HG03442 (cell line): ENCODE measurements at regions not wholly inside any gene's neighbourhood (a gene's known extent, or its start where the extent isn't known, plus 50 kb on each side); places are given as distances from the start of the nearest gene placed in this dataset.
"Not testable (repeated sequence)": the region's sequence is repeated elsewhere in the genome, so short reads cannot be mapped to it uniquely, and the experiment has no call there.

ENCODE experiments used
- ATAC-seq: cut with Tn5 transposase; IDR thresholded peaks from one replicate; pipeline ENCODE4 v1.9.1; 2021; ENCODE audit warnings: mild to moderate bottlenecking, moderate library complexity; ENCODE audit not compliant: unreplicated experiment

DNA sequence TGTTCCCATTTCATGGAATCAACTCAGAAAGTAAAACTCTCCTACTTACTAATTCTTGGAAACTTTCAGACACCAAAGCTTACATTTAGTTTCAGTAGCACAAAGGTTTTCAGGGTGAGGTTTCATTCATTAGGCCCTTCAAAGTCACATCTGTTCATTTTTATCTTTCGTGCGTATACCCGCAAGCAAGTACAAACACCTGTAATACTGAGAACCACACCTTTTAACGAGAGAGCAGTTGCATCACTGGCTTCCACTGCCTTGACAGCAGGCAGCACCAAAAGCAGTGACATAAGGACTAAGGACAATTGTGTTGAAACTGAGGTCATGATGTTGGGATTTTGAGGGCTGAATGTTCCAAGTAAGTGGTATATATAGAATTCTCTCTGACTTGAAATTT is 60.5 kb downstream of the GOLGA6L22 start:
- ATAC-seq, result peak; percentile 80

DNA sequence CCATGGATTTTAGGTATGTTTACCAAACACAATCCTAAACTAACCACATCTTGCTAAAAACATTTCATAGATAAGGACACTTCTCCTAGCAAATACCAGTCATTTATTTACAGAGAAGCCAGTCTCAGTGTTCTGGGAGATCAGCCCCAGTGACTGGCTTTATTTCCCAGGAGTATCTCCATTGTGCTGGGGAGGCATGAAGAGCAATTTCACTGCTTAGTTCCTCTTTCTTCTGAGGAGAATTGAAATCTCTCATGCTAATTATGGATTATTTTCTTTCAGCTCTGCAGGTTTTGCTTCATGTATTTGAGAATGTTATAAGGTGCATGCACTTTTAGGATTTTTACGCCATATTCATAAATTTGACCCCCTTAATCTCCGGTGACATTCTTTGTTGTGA is 67.8 kb downstream of the GOLGA6L22 start:
- peak; percentile 41 for ATAC-seq

DNA sequence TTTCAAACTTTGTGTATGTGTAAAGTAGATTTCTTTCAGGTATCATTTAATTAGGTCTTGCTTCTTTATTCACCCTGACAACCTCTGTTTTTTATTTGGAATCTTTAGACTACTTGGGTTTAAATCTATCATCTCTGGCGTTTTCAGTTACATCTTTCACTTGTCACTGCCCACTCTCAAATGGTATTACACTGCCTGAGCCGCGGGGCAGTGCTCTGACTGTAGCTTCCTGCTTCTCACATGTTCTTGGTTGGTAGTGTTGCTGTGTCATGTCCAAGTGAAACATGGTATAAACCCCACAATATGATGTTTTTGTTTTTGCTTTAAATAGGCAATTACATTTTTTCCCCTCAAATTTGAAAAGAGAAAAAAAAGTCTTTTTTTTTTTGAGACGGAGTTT is 68.3 kb downstream of the GOLGA6L22 start:
- ATAC-seq, result peak; percentile 55

- not testable (repeated sequence) for ATAC-seq
These were observed 70.5 kb downstream of the GOLGA6L22 start for GRCh38 chr15:22529200-22529599.

- ATAC-seq, result not testable (repeated sequence)
These were observed 101.0 kb downstream of the GOLGA6L22 start for GRCh38 chr15:22559701-22560100.

- ATAC-seq, result not testable (repeated sequence)
These were observed 103.0 kb downstream of the GOLGA6L22 start for GRCh38 chr15:22561716-22562115.

DNA sequence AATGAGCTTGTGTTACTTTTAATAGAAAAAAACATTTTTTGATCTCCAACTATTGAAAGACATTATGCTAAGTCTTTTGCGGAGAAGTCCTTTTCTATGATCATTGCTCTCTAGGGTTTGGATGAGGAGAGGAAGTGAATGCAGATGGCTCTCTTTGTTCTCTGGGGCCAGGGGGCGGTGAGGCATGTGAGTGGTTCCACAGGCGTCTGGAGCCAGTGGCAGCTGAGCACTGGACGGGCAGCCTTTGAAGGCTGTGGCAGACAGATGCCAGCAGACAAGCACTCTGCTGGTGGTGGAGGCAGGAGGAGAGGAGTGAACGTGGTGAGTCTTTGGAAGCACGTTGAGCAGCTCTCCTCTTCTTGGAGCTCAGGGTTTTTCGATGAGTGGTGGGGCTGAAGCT is 107.8 kb downstream of the GOLGA6L22 start:
- ATAC-seq, result not testable (repeated sequence)

- not testable (repeated sequence) for ATAC-seq
These were observed 110.8 kb downstream of the GOLGA6L22 start for GRCh38 chr15:22569486-22569885.

- ATAC-seq, result not testable (repeated sequence)
These were observed 113.5 kb downstream of the GOLGA6L22 start for GRCh38 chr15:22572152-22572735.

DNA sequence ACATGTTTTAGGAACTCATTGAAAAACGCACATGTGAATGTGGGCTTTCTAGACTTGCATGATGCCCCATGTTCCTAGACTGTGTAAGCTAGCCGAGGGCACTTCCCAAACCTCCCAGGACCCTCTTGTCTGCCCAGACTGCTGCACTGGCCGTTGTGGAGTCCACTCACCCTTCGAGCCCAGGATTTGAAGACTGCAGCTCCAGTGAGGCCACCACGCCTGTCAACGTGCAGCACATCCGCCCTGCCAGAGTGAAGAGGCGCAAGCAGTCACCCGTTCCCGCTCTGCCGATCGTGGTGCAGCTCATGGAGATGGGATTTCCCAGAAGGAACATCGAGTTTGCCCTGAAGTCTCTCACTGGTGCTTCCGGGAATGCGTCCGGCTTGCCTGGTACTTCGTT is 114.1 kb downstream of the GOLGA6L22 start:
- not testable (repeated sequence) for ATAC-seq

DNA sequence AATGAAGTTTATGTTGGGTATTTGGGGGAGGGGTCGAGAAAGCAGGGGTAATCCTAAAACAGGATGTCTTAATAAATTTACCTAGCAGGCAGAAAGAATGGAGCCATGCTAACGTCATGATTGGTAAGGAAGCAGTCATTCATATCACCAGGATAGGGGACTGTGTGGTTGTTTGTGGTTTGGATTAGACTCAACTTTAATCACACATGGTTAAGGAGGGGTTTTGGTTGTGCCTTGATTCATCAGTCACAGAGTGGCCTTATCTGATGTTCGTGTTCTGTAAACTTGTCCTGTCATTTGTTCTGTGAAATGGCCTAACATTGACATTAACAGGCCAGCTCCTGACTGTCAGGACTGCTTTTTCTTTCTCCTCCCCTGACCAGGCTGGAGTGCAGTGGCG is 119.1 kb downstream of the GOLGA6L22 start:
- not testable (repeated sequence) for ATAC-seq

GRCh38 chr15:22579213-22579612 is 120.5 kb downstream of the GOLGA6L22 start:
- not testable (repeated sequence) for ATAC-seq

DNA sequence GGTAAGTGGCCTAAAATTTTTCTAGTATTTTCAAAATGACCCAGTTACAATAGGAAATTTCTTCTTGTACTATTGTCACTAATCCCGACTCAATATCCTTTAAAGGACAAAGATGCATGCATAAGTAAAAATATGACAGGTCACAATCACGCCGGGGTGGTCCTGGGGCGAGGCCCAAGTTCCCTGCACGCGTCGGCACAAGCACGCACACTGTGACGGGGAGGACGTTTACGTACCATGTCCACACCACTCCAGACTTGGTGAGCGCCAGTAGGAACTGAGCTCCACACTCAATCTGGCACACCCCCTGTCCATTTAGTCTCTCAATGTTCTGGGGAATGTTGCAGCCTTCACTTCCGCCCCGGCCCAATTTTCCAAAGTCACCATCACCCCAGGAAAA is 128.7 kb downstream of the GOLGA6L22 start:
- not testable (repeated sequence) for ATAC-seq

DNA sequence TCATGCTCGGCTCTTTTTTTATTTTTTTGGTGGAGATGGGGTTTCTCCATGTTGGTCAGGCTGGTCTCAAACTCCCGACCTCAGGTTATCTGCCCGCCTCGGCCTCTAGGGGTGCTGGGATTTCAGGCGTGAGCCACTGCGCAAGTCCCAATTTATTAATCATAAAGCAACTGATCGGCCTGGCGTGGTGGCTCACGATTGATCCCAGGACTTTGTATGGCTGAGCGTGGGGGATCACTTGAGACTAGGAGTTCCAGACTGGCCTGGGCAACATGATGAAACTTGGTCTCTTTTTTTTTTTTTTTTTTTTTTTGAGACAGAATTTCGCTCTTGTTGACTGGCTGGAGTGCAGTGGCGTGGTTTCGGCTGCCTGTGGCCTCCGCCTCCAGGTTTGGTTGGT is 139.8 kb downstream of the GOLGA6L22 start:
- not testable (repeated sequence) for ATAC-seq

GRCh38 chr15:22599526-22600320 is 141.0 kb downstream of the GOLGA6L22 start:
- not testable (repeated sequence) for ATAC-seq

DNA sequence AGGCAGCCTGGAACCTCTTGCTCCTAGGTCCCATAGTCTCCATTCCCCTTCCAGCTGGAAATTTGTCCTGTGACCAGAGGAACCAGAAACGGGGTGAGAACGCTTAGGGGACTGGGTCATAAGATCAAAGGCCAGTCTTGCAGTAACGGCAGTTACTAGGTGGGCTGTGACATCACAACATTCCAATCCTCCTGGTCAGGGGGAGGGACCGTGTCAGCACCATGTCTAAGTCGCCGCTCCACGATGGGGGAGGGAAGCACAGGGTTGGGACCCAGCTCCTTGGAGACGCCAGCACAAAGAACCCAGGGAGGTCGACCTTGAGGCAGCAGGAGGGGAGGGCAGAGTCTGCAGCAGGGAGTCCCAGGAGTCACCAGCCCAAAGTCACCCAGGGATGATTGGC is 158.3 kb downstream of the GOLGA6L22 start:
- not testable (repeated sequence) for ATAC-seq

DNA sequence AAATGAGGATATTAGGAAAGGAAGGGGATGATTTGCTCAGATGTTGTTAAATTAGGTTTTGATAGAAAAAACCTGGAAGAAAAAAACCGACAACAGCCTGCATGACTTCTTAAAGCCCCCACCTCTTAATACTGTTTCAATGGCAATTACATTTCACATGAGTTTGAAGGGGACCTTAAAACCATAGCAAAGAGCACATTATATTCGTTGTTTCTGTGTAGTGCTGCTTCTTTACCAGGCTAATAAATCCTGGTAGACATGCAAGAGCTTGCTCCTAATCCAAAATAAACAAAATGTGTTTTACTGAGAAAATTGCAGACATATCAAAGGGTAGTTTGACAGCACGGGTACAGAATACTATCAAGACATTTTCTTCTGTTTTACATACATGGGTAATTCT is 154.7 kb upstream of the NIPA1 start:
- not testable (repeated sequence) for ATAC-seq

- ATAC-seq, result not testable (repeated sequence)
These were observed 146.5 kb upstream of the NIPA1 start for GRCh38 chr15:22639983-22640382.

DNA sequence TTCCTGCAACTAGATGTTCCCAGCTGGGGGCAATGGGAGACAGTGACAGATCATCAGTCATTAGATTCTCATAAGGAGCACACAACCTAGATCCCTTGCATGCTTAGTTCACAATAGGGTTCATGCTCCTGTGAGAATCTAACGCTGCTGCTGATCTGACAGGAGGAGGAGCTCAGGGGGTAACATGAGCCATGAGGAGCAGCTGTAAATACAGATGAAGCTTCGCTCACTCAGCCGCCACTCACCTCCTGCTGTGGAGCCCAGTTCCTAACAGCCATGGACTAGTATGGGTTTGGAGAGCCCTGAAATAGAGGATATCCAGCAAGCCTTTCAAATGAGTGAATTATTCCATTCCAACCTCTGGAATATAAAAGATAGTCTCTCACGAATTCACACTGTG is 137.0 kb upstream of the NIPA1 start:
- not testable (repeated sequence) for ATAC-seq

GRCh38 chr15:22651179-22651578 is 135.3 kb upstream of the NIPA1 start:
- not testable (repeated sequence) for ATAC-seq

DNA sequence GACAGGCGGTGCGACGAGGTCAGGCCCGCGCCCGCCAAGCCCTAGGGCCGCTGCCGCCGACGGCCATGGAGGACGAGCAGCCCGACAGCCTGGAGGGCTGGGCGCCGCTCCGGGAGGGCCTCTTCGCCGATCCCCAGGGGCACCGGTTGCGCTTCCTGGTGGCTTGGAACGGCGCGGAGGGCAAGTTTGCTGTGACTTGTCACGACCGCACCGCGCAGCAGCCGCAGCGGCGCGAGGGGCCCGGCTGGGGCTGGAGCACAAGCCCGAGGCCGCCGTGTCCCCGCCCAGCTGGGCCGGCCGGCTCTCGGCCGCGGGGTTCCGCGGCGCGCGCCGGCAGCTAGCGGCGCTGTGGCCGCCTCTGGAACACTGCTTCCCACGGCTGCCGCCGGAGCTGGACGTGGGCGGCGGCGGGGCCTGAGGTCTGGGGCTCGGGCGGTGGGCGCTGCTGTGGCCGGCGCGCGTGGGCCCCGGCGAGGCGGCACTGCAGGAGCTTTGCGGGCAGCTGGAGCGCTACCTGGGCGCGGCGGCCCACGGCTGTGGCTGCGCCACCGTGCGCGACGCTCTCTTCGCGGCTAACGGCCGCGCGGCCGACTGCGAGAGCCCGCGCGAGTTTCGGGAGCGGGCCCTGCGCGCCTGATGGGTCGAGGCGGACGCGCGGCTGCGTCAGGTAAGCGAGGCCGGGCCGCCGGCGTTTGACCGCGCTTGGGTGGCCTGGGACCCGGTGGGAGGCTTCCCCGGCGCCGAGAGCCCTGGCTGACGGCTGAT is 122.0 kb upstream of the NIPA1 start:
- peak; percentile 76 for ATAC-seq
